ENCODE measurements at regions not wholly inside any gene's neighbourhood (a gene's known extent, or its start where the extent isn't known, plus 50 kb on each side); places are given as distances from the start of the nearest gene placed in this dataset.

- TF ChIP-seq, protein P1, sequence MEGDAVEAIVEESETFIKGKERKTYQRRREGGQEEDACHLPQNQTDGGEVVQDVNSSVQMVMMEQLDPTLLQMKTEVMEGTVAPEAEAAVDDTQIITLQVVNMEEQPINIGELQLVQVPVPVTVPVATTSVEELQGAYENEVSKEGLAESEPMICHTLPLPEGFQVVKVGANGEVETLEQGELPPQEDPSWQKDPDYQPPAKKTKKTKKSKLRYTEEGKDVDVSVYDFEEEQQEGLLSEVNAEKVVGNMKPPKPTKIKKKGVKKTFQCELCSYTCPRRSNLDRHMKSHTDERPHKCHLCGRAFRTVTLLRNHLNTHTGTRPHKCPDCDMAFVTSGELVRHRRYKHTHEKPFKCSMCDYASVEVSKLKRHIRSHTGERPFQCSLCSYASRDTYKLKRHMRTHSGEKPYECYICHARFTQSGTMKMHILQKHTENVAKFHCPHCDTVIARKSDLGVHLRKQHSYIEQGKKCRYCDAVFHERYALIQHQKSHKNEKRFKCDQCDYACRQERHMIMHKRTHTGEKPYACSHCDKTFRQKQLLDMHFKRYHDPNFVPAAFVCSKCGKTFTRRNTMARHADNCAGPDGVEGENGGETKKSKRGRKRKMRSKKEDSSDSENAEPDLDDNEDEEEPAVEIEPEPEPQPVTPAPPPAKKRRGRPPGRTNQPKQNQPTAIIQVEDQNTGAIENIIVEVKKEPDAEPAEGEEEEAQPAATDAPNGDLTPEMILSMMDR (IDR thresholded peaks at IDR 0.05): no peak
- no peak for TF ChIP-seq POLR2A (IDR thresholded peaks at IDR 0.05)
These were observed 144.1 kb downstream of the PIK3R1 start for GRCh38 chr5:68359699-68360098.
